CD4-positive, alpha-beta T cell treated with Interleukin-15 for 4 hours (primary cell): ENCODE measurements at regions not wholly inside any gene's neighbourhood (a gene's known extent, or its start where the extent isn't known, plus 50 kb on each side); places are given as distances from the start of the nearest gene placed in this dataset.
"Not testable (repeated sequence)": the region's sequence is repeated elsewhere in the genome, so short reads cannot be mapped to it uniquely, and the experiment has no call there.

Experiments used
- DNase-seq: peaks from one replicate; pipeline ENCODE4 v3.0.0-alpha.2; 2020; ENCODE audit warnings: low spot score

DNA sequence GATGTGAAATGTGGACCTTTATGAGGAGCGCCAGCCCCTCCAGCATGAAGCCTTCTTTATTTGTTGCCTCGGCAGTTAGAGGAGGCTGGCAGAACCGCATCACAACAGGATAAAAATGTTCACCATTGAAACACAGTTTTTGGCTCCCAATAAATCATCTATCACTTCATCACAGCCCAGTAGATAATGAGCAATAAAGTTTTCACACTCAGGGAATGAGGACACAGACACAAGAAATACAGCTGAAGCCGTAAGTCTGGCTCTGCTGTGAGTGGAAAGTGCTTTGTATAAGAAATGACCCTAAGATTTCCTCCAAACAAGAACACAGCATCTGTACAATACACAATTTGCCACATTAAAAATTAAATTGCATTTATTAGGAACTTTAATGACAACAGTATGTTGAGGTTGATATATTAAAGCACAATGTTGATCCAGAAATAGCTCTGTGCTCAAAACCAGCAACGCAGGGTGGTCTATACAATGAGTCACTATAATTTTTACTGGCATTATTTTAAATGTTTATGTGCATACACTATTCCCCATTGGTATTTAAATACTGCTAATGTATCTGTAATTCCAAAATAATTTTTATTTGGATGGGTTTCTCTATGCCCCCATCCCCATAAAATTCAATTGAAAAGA is 301.8 kb upstream of the MGMT start:
- no peak for DNase-seq

DNA sequence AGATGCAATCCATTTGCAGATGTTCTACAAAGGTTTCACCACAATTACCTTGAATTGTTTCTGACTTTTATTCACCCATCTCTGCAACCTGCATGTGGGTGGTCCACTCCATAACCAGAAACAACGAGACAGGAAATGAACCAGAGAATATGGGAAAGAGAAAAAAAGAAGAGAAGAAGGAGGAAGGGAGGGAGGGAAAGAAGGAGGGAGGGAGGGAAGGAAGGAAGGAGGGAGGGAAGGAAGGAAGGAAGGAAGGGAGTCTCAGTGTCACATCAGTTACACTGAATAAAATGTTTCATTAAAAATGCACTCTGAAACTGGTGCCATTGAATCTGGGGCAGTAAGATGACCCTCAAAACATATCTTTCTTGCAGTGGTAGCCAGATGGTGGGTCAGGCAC is 301.3 kb upstream of the MGMT start:
- DNase-seq: no peak

DNA sequence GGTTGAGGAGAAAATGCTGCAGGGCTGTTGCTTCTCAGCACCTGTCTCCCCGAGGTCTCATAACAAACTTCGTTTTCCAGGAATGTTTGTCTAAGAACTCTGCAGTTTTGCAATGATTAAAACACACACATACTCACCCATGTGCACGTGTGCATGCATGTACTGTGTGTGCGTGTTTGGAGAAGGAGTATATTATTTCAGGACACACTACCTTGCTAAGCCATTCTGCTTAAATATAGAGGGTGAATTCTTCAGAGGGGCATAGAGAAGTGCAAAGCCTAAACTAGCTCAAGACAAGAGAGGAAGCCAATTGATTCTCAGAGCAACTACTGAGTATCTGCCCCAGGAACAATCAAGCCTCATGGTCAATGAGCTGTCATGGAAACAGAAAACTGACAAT is 298.4 kb upstream of the MGMT start:
- no peak for DNase-seq

DNA sequence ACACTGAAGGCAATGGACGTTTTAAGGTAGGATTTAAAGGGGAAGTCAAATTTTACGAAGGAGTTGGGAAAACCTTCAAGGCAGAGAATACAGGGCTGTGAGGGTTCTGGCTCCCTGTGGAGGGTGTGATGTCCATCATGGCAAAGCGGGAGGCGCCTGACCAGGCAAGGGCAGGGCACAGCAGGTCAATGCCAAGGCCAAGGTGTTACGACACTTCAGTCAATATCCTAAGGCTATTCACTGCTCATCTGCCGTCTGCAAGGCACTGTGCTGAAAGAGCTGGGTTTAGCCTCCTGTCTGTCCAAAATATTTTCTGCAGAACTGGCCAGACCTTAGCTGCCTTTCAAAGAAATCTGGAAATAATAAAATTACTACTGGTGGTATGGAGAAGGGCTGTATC is 297.9 kb upstream of the MGMT start:
- DNase-seq: no peak

DNA sequence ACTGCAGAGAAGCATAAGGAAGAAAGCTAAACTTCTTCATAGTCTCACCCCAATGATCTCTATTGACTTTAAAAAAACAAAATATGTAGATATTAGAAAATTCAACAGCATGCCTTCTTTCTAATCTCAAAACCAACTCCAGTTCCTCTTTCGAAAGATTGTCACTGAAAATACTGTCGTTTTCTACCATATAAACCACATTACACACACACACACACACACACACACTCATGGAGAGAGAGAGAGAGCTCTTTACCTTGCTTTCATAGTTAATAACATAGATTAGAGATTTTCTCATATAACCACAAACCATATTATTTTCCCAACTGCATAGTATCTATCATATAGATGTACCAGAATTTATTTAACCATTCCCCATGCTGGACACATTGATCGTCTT is 296.2 kb upstream of the MGMT start:
- DNase-seq: no peak

DNA sequence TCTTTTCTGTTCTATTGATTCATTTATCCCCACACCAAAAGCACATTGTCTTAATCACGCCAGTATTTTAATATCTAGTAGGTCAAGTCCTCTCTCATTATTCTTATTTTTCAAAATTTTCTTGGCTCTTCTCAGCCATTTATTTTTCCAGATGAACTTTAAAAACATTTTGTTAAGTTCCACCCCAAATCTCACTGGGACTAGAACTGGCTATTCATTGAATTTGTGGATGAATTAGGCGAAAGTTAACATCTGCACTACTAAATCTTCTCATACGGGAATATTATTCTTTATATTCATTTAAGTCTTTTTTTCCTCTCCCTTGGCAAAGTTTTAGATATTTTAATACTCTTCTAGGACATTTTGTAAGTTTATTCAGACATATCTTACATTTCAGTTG is 295.2 kb upstream of the MGMT start:
- no peak for DNase-seq

DNA sequence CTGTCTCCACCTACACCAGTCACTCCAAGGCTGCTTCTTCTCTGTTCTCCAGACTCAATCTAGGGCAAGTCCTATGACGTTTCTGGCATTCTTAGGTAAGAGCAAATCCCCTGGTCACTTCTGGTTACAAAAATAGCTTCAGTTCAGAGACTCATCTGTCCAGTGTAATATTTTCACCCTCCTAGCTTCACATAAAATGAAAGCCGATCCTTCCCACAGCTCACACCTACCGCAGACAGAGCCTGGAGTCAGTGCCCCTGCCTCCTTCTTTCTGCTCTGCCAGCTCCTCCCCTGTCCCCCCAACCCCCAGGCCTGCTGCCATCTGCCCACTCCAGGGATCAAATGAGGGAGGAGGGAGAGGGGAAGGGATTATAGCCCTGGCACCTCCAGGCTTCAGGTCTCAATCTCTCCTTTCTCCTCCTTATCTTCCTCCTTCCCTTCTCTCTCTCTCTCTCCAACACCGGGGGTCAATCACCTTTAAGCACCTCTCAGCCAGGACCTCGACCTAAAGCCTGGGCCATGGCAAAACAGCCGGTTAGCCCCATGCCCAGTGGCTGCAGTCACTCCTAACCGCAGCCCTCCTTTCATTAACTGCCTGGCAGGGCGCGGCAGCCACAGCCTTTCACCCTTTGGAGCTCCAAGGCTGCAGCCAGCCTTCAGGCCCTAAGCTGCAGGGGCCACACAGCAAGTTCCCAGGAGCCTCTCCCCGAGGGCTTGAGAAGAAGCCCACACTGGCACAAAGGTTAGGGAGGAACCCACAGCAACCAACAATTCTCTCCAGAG is 292.6 kb upstream of the MGMT start:
- no peak for DNase-seq

DNA sequence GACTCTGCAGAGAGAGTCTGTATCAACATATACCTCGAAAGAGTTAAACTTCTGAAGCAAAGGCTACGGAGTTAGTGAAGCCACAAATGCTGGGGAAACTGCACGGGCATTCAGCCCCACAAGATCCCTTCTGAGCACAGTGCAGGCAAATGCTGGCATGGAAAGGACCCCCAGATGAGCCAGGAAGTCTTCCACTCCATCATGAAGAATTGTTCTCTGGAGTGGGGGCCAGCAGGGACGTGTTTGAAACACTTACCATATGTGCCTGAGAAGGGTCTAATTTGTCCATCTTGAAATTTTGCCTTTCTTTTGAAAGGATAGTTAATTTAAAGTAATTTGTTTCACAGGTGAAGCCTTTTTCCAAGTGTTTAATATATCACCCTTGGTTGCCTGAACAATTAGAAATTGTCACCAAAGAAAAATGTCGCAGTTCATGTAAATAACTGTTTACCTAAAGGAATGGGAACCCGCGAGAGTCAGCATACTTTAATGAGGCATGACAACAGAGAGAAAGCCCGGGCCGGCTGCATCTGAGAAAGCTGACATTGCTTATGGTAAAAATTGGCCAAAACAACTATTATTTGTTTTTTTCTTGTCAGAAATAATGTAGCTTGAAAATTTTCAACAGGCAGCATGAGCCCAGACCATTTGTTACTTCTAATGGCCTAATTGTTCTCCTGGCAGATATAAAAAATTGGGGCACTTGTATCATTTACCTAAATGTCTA is 287.6 kb upstream of the MGMT start:
- DNase-seq: no peak

DNA sequence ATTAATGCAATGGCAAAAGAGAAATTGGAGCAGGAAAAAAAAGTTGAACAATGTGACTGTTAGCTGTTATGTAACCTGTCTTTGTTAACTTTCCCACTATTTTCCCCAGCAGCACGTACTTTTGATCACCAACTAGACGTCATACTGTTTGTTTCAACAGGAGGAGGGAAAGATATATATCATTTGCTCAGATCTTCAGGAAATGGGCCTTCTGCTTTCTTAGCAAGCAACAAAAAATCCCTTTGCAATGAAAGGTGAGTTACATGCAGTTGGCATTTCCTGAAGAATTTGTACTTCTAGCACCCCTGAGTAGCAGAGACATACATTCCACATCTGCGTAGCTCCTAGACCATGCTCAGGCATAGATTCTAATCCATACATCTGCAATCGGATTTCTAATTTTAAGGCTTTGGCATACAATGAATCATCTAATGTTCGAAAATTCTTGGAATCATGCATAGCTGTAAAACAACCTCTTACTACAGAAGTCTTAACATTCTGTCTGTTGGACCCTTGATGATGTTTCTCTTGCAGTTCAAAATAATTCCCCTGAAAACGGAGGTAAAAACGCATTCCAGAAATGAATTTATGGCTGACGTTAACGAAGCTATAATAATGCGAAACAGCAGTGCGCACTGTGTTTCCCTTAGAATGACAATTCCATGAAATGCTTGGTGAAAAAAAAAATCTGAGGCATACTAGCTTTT is 286.9 kb upstream of the MGMT start:
- no peak for DNase-seq

DNA sequence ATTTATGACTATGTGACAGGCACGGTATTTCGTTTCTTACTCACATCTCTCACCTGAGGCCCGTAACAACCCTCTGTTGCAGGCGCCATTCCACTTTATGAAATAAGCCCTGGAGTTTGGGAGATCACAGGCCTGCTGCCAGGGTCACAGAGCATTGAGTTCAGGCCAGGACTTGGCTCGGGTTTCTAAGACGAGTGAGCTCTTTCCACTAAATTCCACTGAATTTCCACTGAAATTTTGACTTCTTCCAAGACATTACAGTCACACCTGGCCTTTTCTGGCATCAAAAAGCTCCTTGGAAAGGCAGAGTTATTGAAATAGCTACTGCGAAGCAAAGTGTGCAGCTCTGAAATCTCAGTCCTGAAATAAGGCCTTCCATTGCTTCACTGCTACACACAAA is 282.8 kb upstream of the MGMT start:
- DNase-seq: no peak

DNA sequence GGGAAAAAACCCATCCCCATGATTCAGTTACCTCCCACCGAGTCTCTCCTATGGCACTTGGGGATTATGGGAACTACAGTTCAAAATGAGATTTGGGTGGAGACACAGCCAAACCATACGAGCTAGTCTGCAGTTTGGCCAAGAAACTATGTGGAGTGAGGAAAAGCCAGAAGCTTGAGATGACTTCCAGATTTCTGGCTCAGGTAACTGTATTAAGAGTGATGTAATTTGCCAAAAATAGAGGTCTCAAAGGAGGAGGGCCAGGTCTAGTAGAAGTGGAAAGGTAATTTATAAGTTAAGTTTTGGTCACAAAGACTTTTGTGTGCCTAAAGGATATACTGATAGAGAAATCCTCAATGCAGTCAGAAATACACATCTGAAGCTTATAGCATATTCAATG is 279.7 kb upstream of the MGMT start:
- DNase-seq: no peak

DNA sequence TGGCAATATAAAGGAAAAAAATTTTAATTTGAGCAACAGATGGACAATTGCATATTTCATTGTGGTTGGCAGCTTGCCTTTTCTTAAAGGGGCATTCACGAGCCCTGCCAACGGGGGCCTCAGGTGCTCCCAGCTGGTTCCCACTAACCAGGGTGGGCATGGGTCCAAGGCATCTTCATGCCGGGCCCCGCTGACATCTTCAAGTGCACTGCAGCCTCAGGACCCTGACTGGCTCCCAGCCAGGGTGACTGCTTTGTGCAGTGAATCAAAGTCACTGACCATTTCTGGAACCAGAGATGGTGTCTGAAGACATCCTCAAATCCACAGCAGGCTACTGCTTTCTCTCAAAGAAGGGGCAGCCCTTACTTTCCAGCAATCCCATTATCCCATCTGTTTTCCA is 275.2 kb upstream of the MGMT start:
- no peak for DNase-seq

DNA sequence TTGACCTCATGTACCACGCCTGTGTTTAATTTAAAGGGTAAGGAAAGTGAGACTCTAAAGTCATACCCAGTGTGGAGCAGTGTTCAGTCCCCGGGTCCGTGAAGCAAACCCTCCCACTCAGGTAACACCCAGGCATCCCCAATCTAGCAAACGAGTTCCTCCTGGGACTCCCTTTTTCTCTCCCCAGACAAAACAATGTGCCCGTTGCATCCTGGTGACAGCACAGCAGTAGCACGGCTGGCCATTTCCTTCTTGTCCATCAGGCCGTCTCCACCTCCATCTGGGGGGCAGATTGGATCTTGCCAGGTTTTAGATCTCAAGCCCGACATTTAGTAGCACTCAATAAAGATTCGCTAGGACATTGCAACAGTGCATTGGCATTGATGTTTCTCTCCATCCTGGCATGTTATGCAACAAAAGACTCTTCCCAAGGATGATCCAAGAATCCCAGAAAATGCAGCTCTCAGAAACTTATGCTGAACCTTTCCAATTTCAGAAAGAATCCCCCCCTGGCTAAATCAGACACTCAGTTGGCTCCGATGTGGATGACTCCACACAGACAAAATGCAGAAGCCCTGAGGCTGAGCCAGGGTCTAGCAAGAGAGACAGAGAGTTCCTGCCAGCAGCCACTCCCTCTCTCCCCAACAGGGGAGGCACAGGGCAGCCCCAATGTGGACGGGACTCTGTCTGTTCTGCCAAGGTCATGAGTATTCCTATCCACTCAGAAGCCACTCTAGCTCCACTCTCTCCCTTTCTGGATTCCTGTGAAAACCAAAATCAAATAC is 274.5 kb upstream of the MGMT start:
- no peak for DNase-seq

DNA sequence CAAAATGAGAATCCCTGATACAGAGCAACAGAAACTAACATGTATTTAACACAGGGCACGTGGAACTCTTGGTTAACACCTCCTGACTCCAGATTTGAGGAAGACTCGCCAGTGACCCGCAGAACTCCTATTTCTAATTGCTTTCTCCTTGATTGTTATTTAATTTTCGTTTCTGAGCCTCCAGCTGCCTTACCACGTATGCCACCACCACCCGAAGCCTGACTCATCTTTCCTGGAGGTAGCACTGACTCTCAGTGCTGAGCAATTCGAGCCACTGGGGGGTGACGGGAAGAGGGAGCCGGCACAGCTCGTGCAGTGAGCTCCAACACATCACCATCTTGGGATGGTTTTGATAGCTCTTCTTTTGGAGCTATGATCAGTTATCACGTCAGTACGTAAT is 273.9 kb upstream of the MGMT start:
- DNase-seq: no peak

DNA sequence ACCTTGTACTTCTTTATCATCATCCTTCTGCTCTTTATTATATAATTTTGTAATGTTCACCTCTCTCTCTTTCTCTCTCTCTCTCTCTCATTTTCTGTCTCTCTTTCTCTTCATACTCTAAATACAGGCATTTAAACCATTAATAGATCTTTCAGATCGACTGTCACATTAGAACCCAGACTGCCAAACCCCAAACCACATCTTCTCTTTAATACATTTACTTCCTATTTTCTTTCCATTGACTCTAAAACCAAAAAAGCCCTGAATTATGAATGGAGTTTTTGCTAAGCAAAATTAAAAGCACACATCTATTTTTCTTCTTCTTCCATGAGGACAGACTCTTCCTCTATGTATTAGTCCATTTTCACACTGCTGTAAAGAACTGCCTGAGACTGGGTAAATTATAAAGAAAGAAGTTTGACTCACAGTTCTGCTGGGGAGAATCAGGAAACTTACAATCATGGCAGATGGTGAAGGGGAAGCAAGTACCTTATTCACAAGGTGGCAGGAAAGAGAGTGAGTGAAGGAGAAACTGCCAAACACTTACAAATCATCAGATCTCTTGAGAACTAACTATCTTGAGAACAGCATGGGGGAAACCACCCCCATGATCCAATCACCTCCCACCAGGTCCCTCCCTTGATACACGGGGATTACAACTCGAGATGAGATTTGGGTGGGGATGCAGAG is 272.7 kb upstream of the MGMT start:
- no peak for DNase-seq

DNA sequence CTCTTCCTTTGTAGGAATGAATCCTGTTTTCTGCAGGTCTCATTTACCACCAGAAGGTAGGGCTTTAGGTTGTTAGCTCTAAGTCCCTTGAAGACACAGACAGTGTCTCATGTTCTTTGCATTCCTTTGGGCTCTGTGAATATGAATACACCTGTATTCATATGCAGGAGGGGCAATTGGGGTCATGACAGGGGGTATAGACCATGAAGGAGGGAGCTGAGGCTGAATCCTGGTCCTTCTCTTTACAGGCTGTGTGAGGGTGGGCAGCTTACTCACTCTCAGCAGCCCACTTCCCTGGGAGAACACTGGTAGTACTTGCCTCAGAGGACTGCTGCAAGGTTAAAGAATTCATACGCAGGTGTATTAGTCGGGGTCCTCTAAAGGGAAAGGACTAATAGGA is 267.2 kb upstream of the MGMT start:
- DNase-seq: no peak

DNA sequence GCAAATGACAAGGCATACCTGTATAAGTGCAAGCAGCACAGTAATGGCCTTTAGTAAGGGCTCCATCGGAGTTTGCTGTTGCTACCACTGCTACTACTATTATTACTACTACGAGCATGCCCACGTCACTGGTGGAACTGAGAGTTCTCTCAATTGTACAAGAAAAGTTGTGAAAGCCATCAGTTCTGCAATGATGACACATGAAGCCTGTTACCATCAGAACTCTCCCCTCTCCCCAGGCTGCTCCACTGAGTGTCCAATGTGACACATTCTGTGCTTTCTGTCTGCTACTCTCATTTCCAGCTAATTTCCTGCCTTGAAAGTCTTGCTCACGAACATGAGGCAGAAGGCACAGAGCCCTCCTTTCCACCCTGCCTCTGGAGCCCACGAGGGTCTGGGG is 263.2 kb upstream of the MGMT start:
- DNase-seq: no peak

DNA sequence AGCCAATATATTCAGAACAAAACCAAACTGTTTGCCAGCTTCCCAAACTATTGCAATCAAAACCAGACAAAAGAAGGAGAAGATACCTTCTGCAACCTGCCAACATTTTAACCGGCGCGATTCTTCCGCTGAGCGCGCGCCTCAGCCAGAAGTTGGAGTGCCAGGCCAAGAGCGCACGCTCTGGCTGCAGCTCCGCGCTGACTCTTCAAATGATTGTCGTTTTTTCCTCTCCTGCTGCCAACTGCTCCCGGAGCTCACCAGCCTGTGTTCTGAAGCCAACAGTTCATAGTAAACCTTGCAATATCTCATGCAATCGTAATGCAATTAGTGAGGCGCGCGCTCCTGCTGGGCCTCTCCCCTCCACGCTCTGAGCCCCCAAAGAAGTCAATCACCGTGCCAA is 259.7 kb upstream of the MGMT start:
- DNase-seq: no peak

DNA sequence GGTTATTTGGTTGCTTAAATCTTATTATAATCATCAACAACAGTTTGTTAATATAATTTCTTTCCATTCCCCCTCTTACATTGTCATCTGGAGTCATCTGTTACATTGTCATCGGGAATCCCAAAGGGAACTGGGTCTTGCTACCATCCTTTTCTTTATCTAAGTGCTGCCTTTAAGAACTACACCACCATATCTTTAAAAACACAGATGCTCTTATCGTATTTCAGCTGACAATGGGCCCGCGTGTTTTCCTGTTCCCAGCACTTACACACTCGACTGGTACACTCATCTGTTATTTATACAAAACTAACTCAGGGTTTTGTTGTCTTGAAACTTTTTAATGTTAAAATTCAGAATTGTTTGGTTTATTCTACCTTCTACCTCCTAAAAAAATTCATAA is 256.2 kb upstream of the MGMT start:
- DNase-seq: no peak

DNA sequence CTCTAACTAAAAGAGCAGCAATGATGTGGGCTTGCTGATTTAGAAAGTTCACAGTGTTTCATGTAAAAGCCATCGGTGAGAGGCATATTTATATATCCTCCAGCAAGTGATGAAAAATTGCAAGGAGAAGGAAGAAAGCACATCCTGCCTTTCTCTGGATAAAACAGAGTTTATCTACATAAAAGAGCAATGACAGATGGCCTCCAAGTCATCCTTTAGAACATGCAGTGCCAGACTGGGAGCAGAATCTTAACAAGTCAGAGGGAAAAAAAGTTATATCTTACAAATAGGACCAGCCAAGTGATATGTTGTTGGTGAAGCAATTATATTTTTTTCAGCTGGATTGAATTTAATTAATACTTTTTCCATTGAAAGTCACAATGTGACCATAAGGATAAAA is 253.8 kb upstream of the MGMT start:
- DNase-seq: no peak

DNA sequence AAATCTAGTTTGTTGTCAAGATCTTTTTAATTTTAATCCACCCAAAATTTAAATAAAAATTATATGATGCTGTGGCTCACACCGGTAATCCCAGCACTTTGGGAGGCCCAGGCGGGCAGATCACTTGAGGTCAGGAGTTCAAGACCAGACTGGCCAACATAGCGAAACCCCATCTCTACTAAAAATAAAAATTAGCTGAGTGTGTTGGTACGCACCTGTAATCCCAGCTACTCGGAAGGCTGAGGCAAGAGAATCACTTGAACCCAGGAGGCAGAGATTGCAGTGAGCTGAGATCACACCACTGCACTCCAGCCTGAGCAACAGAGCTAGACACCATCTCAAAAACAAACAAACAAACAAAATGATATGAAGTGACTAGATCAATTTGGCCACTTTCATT is 253.0 kb upstream of the MGMT start:
- DNase-seq: not testable (repeated sequence)
